Islet of Langerhans (tissue), 1 donor: ENCODE measurements at regions not wholly inside any gene's neighbourhood (a gene's known extent, or its start where the extent isn't known, plus 50 kb on each side); places are given as distances from the start of the nearest gene placed in this dataset.
"Not testable (repeated sequence)": the region's sequence is repeated elsewhere in the genome, so short reads cannot be mapped to it uniquely, and the experiment has no call there.

Experiments used
- FAIRE-seq: peaks from one replicate; lab custom pipeline; 2011; peaks lifted over from hg19 to GRCh38; lab: Jason Lieb, UNC

GRCh38 chr7:52573141-52573540, 462.3 kb upstream of the POM121L12 start:
- FAIRE-seq = not testable (repeated sequence)

DNA sequence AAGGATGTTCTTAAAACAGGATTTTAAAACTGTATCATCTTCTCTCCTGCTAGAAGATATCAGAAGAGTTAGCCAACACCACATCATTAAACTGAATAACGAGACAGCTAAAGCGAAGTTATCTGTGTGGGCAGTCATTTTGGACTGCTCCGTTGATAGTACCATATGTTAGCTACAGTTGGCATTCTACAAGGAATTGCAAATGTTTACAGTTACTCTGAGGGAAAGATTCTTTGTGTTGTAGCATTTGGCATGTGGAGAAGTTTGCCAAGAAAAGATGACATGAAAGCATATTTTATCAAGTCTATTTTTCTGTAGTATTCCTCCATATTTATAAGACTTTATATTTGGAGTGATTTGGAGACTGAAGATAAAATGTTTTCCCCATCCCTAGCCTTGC, 464.4 kb upstream of the POM121L12 start:
- FAIRE-seq = no peak

DNA sequence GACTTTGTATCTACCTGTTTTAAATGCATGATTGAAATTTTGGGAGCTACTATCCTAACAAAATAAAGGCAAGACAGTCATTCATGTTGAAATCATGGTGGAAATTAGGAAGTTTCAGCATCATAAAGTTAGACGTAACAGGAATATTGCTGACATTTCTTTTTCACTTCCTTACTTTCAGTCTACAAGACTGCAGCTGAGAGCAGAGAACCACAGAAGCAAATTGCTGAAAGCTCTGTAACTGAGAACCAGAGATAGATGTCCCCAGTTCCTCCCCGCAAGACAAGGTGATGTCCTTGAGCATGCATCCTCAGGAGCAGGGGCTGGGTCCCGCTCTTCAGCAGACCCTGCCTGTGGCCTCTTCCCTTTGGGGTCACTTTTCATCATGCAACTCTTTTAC, 466.3 kb upstream of the POM121L12 start:
- no peak for FAIRE-seq

DNA sequence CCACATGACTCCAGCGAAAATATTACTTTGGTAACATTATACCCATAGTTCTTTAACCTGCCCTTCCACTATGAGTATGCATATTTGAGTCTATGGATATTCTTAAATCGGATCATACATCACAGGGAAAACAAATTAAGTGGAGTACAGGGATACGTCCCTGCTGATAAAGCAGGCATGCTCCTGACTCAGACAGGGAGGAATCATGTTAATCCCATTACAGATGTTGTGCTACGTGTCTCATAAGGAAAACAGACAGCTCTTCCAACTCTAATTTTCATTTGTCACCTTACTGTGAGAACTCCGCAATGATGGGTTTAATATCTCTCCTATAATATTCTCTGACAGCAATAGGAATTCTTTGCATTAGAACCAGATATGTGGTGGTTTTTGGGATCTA, 469.5 kb upstream of the POM121L12 start:
- FAIRE-seq = no peak

GRCh38 chr7:52555805-52556204, 479.6 kb upstream of the POM121L12 start:
- no peak for FAIRE-seq

DNA sequence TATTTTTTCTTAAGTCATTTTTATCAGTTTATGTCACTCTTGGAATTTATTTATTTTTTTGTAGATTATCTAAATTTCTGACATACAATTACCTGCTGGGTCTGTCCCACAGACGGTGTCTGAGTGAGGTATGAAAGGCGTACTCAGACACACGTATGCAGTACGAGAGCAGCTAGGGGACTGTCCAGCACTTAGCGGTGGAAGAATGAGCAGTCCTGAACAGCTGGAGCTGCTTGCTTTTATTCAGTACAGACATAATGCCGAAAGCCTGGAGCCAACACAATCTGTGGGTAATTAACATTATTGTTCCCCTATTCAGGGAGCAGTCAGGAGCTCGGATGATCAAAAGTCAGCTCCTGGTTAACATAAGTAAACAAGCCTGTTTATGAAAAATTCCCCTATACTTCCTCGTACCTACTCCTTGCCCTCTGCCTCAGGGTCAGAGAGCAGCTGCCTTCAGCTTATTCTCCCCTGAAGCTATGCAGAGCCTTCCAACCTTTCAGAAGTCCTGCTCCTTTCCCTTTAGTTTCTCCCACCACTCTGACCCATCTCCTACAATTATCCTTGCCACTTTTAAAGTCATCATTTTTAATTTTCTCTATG, 488.0 kb upstream of the POM121L12 start:
- FAIRE-seq = no peak

DNA sequence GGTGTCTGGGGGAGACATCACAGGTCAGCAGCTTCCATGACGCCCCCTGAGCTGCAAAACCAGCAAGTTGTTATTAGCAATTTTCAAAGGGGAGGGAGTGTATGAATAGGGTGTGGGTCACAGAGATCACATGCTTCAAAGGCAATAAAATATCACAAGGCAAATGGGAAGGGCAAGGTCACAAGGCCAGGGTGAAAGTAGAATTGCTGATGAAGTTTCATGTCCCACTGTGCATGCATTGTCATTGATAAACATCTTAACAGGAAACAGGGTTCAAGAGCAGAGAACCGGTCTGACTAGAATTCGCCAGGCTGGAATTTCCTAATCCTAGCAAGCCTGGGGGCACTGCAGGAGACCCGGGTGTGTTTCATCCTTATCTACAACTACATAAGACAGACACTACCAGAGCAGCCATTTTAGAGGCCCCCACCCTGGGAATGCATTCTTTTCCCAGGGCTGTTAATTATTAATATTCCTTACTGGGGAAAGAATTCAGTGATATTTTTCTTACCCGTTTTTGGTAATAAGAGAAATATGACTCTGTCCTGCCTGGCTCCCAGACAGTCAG, 494.2 kb upstream of the POM121L12 start:
- FAIRE-seq = not testable (repeated sequence)

GRCh38 chr7:52540041-52540440, 495.4 kb upstream of the POM121L12 start:
- FAIRE-seq = no peak

DNA sequence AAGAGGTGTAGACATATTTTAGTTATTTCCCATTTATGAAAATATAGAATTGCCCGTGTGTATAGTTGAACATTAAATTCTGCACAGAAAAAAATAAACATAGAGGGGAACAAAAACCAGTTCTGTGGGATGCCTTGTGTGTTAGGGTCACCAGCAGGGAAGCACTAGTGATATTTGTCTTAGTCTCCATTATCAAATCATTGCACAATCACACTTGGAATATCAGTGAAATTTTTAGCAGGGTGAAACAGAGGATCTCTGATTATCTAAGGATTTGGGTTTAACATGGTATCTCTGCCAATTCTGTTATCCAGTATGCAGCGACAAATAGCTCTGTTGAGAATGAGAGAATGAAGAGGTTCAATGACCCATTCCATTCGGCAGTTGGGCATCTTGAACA, 496.0 kb upstream of the POM121L12 start:
- no peak for FAIRE-seq

DNA sequence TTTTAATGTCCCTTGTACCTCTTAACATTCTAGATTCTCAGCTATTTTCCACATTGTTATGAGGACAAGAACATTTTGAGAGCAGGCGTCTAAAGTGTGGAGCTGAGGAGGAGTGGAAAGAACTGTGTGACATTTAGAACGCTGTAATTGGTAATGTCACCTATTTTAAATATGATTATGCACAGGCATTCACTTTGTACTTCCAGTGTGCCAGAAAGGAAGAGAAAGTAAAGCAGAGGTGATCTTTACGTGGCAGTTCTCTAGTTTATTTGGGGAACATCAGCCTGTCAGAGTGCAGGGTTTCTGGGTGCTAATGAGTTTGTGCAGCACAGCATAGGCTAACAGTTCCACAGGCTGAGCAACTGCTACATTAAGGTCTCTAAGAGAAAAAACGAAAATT, 498.4 kb upstream of the POM121L12 start:
- no peak for FAIRE-seq

DNA sequence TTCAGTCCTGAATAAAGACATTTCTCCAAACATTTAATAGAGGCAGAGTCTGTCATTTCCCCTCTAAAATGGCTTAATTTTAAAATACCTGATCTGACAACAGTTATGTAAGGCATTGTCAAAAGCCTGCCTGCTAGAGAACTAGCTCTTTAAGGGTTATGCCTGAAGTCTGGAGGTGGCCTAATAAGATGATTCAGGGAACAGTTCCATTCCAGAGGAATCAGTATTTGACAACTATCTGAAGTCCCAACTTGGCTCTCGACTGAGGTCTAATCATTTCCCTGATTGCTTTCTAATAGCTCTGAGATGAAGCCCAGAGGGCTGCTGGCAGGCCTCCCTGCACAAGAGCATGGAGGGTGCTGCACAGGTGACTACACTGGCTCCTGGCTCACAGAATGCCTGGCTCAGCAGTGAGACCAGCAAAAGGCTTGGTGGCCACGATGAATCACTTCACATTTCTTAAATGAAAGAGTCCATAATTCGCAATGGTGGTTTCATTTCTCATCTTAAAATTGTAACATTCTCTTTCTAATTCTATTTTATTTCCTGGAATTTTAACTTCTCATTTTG, 509.6 kb upstream of the POM121L12 start:
- no peak for FAIRE-seq

GRCh38 chr7:52518869-52519268, 516.6 kb upstream of the POM121L12 start:
- FAIRE-seq = no peak

DNA sequence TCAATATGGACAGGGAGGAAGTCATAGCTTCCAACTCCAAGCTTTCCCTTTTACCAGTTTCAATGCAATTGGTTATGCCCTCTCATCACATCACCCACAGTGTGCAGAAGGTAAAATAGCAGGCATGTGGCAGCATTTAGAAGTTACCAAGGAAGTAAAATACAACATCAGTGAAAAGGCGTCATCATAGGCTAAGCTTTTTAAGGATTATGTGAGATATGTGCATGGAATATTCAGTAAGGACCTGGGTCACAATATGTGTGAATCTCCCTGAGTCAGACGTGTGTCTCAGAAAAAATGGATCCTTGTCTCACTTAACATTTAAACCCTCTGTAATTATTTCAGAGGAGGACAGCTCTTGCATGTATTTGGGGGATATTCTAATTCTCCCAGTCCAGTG, 522.8 kb upstream of the POM121L12 start:
- no peak for FAIRE-seq

DNA sequence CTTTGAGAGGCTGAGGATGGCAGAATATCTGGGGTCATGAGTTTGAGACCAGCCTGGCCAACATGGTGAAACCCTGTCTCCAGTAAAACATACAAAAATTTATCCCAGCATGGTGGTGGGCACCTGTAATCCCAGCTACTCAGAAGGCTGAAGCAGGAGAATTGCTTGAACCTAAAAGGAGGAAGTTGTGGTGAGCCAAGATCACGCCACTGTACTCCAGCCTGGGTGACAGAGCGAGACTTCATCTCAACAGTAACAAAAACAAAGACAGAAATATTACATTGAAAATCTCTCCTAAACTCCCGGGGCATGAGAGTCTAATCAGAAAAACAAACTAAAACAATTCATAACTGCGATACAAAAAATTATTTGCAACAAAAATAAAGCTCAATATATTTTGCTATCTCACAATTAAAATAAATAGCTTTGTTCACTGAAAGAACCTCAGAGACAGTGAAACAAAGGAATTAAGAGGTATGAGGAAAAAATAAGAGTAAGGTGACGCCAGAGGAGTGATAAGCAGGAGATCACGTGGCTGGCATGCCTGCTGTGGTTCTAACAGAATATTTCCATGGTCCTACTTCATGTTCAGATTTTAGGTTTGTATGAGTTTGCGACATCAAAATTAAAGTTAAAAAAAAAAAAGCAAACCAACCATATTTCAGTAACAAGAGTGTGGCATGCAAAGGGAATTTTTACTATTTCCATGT, 527.7 kb upstream of the POM121L12 start:
- FAIRE-seq = no peak

DNA sequence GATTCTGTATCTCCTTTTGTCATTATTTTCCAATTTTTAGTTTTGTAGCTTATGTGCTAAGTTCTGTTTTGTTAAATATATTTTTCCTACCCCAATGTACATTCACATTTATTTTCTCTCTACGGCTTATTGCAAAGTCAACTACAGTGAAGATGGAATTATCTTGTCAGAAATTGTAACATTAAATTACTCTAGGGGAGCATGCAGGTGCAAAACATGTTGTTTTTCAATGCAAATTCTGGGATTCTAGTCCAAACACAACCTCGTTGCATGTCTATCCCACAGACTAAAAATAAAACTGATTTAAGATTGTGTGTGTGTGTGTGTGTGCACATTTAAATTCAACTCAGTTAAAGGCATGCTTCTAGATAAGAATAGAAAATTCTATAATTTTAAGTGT, 529.1 kb upstream of the POM121L12 start:
- no peak for FAIRE-seq

GRCh38 chr7:52504561-52504960, 530.9 kb upstream of the POM121L12 start:
- FAIRE-seq = no peak

DNA sequence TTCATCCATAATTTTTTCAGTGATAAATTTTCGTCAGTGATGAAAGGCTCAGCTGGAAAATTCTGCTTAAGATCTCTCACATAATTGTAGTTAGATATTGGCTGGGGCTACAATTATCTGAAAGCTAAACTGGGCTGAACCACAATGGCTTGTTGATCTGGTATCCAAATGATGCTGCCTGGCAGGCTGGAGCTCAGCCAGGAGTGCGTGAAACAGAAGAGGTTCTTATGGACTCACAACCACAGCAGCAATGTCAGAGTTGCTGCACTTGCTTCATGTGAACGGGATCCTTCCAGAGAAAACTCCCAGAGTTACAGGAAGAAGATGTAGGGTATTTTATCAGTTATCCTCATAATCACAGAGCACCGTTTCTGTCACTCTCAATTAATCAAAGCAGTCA, 533.2 kb upstream of the POM121L12 start:
- FAIRE-seq = no peak

- no peak for FAIRE-seq
Measured at GRCh38 chr7:52501696-52502095, 533.7 kb upstream of the POM121L12 start.

- FAIRE-seq = no peak
Measured at GRCh38 chr7:52500841-52501240, 534.6 kb upstream of the POM121L12 start.

GRCh38 chr7:52498366-52498765, 537.1 kb upstream of the POM121L12 start:
- no peak for FAIRE-seq

- FAIRE-seq = no peak
Measured at GRCh38 chr7:52486267-52486666, 549.2 kb upstream of the POM121L12 start.

DNA sequence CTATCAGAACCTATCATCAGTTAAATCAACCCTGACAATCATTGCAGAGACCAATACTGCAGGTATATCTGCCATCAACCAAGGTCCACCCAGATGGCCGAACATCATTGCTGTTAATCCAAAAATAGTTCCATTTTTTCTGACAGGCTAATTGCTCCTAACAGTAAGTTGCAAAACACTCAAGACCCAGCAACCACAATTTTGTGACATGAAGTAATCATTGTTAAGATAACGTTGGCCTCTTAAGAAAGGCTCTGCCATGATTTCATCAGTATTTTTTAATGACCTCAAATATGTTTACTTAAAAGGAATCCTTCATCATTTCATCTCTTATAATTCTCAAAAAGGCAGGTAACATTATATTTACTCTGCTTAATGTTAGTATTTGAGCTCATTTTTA, 553.4 kb upstream of the POM121L12 start:
- FAIRE-seq = no peak

- FAIRE-seq = no peak
Measured at GRCh38 chr7:52481571-52481970, 553.9 kb upstream of the POM121L12 start.

- no peak for FAIRE-seq
Measured at GRCh38 chr7:52479990-52480389, 555.4 kb upstream of the POM121L12 start.
